Hematopoietic multipotent progenitor cell treated with erythropoietin and hydrocortisone succinate and interleukin-3 and kit ligand, for 17 days (in vitro differentiated cells): ENCODE measurements at regions not wholly inside any gene's neighbourhood (a gene's known extent, or its start where the extent isn't known, plus 50 kb on each side); places are given as distances from the start of the nearest gene placed in this dataset.

Experiments
- DNase-seq: peaks from one replicate; pipeline ENCODE4 v3.0.0-alpha.2; 2015; ENCODE audit warnings: low spot score

DNA sequence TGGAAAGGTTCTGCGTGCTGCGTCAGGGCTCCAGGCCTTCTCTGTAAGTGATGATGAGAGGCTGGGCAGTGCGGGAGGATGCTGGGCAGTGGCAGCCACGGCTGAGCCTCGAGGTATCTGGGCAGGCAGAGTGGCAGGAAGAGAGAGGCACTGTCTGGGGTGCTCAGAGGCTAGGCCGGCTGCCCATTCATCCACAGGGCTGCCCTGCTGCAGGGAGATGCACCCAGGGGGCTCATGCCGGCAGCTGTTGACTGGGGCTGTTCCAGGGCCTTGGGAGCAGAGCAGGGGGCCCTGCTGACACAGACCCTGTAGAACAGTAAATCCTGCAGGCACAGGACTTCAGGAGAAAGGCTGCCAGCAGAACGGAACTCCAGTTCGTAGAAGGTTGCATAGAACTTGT, 88.8 kb downstream of the BOD1 start:
- DNase-seq: no peak

DNA sequence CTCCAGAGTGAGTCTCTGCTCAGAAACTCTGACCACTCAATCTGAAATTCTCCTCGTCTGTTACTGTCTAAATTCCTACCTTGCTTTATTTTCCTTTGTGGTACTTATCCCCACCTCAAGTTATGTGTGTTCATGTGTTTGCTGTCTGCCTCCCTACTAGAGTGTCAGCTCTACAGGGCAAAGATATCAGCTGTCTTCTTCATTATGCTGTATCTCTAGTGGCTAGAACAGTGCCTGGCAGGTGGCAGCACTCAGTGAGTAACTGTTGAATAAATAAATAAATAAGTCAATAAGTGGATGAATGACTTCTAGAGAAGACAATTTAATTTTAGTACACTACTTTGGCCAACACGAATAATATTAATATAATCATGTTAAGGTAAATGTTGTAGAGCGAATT, 92.3 kb downstream of the BOD1 start:
- DNase-seq: no peak

DNA sequence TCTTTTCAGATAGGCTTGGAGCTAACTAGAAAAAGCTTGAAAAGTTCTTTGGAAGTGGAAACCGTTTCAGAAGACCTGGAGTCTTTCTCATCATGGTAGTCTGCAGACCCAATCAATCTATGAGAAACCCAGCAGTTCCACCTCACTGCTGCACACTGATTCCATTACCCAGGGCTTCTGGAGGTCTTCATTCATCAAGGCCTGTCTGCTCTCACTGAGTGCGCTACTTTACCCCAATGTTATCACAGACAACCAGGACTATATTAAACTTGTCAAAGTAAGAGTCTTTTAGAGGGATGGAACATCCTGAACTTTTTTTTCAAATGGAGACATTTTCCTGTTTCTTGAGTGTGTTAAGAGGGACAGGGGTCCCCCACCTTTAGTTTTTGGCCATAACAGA, 93.1 kb downstream of the BOD1 start:
- DNase-seq: no peak

DNA sequence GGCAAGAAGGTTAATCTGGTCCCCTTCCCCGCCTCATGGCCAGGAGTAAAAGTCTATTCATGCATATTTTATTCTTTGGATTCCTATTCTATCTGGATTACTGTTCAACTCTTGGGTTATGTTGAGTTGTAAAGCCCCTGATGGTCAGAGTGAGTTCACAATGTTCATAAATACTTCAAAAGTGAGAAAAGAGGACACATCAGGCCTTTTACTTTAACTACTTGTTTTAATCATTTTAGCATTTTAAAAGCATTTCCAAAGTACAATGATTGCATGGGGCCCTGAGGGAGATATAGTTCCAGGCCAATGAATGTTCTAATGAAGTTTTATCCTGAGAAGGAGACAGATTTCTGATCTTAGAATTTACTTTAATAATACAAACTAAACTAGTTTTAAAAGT, 93.9 kb downstream of the BOD1 start:
- no peak for DNase-seq

DNA sequence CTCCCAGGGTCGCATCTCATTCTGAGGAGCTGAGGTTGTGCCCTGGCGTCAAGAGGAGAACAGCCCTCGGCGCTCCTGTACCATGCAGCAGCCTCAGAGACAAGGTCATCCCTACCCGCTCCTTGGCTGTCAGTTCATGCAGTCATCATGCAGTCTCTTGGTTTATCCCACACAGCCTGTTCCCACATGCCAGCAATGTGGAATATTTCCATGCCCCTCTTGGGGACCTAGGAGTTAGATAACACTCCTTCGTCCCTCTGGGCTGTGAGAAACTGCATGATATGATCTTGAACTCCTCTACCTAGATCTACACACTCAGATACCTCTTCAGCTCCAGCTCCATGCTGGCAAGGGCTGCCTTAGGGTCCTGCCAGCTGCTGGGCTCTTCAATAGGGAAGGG, 97.6 kb downstream of the BOD1 start:
- DNase-seq: no peak

DNA sequence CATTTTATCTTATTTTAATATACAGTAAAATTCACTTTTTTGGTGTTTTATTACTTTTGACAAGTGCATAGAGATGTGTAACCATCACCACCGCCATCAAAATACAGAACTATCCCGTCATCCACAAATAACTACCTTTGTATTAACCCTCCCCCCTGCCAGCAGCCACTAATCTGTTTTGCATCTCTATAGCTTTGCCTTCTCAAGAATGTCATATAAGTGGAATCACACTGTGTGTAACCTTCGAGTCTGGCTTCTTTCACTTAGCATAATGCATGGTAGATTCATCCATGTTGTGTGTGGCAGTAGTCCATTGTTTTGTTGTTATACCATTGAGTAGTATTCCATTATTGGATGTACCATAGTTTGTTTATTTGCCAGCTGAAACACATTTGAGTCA, 98.8 kb downstream of the BOD1 start:
- DNase-seq: no peak

DNA sequence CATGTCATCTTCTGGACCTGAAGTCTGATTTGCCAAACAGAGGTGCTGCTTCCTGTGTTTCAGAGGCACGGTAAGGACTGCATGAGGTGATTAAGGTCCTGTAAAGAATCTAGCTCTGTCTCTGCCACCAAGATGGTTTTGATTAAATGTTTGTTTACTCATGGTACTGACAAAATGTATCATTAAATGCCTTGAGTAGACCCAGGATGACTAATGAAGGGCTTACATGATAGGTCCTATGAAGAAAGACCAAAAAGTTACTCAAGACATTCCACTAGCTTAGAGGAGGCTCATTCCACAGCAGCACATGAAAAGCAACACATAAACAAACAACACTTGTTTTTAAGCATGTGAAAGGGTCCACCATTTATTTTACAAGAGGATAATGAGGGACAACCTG, 100.9 kb downstream of the BOD1 start:
- no peak for DNase-seq

DNA sequence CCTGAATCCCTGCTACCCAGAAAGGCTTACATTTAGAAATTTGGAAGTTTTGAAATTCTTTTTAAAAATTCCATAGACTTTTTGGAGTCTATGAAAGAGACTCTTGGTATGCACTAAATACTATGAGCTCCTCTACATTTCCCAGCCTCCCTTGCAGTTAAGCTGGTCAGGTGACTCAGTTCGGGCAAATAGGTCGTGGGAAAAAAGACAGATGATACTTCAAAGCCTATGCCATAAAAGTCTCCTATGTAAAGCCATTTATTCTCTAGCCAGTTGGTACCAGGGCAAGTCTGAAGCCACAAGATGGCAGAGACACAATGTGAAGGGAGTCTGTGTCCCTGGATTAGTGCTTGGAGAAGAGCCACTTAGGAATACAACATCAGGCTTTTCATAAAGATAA, 101.8 kb downstream of the BOD1 start:
- DNase-seq: no peak

DNA sequence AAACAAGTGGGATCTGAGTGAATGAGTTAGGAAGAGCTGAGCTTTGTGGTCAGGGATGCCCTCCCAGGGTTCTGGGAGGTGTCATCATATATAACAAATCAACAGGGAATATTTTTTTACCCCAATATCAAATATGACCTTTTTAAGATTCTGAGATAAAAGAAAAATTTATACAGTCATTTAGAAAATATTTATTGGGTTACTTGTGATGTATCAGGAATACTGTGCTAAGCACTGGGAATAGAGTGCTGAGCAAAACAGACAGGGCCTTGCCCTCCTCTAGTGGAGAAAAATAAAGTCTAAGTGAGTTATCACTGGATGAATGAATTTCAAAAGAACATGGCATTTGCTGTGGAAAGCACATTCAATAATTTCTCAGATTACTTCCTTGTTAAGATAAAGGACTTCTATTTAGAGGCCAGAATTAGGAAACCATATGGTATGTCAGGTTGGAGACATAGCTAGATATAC, 102.9 kb downstream of the BOD1 start:
- DNase-seq: no peak

DNA sequence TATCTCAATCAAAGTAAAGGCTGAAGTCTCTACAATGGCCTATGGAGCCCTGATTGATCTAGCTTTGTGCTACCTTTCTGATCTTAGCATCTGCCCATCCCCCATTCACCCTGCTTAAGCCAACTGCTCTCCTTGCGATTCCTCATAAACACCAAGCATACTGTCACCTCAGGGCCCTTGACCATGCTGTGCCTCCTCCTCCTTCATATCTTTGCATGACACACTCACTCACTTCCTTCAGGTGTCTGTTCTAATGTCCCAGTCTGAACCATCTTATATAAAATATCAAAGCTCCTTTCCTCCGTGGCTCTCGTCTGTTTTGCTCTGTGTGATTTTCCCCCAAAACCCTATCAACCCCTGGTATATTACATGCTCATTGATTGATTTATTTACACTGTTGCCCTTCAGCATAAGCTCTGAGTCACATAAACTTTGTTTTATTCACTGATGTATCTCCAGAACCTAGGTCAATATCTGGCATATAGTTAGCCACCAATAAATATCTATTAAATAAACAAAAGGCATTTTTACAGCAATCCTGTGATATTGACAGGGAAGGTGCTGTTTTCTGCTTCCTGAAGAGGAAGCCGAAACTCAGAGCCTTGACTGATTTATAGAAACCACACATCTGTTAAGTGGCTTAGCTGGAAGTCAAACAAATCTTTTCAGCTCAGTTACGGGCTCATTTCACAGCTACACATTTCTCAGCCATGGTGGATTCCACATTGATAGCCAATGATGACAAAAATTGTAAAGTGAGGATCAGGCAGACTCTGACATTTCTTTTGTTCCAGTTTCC, 103.6 kb downstream of the BOD1 start:
- no peak for DNase-seq

DNA sequence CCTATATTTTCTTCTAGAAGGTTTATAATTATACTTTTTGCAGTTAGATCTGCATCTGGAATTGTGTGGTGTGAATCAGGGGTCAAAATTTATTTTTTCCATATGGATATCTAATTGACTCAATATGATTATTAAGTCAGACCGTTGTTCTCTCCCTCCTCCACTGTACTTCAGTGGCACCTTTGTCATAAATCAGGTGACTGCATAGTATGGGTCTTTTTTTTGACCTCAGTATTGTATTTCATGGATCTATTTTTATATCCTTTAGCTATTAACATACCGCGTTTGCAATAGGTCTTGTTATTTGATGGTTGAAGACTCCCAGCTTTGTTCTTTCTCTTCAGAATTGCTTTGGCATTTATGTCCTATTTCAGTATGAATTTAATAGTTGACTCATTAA, 107.4 kb downstream of the BOD1 start:
- no peak for DNase-seq

DNA sequence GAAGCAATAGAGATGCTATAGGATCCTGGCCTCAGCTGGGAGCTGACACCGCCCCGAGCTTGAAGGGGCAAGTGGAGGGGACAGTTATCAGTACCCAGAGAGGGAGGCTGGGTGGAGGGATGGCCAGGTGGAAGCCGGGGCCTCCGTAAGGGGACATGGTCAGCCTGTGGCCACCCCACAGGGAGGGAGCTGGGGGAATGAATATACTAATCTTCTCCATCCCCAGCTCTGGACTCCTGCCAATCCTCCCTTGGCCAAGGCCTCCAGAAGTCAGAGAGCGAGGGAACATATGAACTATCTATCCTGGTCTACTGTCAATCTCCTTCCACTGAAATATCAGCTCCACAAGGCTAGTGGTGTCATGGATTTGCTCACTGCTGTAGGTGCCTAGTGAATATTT, 109.3 kb downstream of the BOD1 start:
- DNase-seq: no peak

DNA sequence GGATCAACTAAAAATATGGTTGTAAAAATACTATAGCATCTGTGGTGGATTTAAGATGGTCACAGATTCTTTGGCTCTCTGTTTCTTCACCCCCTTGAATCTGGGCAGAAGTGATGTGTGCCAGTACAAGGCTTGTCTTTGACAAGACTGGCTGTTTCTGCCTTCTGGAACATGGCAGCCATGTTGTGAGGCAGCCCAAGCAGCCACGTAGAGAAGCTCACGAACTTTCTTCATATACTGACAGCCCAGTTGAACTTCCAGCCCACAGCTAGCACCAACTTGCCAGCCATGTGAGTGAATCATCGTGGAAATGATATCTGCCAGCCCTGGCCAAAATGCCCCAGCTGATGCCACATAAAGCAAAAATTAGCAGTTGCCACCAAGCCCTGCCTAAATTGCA, 110.8 kb downstream of the BOD1 start:
- no peak for DNase-seq

DNA sequence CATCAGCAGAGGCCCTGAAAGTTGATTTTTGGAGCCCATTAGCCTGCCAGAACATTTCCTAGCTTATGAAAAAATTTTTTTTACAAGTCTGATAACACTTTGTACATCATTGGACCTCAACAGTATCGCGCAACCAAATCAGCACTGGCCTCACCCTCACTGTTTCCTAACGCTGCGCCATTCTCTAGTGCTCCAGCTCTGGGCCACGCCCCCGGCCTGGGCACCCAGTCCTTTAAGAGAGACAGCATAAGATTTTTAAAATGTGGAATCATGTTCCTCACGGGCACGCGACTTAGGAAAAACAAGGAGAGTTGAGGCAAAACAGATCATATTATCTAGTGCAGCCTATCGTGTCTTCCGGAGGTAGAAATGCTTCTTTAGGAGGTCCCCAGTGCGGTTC, 114.5 kb downstream of the BOD1 start:
- no peak for DNase-seq

DNA sequence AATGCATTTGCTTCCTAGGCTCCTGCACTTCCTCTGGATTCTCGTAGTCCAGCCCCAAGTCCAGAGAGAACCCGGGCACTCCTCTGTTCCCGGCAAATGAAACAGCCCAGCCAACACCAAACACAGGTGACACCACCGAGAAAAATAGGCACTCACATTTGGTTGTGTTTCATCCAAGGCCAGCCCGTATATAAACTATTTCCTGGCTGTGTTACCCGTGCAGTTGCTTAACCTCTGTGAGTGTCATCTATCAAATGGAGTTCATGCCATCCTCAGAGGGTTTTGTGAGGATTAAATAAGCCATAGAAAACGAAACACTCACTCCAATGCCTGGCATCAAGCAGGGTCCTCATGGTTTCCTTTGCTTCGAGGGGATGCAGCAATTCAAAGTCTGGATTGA, 115.2 kb downstream of the BOD1 start:
- no peak for DNase-seq

DNA sequence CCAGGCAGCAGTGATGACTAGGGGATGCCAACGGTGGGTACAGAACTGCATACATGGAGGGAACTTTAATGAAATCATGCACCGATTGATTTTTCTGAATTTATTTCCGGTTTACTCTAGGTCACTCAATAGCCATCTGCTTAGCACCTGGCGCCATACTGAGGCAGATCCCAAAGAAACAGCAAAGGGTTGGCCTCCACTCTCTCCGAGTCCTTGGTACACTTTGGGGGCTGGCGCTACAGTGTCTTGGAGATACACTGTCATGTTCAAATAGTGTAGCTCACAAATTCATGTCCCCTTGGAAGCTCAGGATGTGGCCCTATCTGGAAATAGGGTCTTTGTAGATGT, 116.3 kb downstream of the BOD1 start:
- DNase-seq: no peak

DNA sequence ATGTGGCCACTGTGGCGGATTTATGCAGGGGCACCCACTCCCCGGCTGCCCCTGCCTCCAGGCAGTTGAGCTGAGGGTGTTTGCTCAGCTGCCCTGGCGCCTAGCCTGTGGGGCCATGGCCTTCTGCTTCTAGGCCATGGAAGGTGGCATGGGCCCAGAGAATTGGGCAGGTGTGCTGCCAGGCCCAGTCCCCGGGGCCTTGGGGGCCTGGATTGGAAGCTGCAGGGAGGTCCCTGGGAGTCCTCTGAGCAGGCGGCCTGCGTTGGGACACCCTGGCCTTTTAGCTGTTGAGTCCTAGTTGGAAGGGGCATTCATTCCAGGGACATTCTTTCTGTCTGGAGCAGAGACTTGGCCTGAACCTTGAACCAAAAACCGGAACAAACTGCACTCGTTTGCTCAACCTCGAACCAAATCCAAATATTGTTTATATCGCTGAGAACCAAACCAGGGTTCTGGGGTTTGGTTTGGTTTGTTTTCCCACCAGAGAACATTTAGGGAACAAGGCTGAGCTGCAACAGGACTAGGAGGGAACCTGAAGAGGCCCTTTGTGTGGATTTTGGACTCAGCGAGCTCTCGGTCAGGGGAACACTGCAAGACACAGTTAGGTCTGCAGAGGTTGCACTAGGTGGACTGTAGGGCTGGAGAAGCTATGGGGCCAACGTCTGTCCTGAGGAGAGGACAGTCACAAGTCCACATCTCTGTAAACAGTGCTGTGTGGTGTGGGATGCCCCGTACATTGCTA, 116.8 kb downstream of the BOD1 start:
- DNase-seq: no peak

DNA sequence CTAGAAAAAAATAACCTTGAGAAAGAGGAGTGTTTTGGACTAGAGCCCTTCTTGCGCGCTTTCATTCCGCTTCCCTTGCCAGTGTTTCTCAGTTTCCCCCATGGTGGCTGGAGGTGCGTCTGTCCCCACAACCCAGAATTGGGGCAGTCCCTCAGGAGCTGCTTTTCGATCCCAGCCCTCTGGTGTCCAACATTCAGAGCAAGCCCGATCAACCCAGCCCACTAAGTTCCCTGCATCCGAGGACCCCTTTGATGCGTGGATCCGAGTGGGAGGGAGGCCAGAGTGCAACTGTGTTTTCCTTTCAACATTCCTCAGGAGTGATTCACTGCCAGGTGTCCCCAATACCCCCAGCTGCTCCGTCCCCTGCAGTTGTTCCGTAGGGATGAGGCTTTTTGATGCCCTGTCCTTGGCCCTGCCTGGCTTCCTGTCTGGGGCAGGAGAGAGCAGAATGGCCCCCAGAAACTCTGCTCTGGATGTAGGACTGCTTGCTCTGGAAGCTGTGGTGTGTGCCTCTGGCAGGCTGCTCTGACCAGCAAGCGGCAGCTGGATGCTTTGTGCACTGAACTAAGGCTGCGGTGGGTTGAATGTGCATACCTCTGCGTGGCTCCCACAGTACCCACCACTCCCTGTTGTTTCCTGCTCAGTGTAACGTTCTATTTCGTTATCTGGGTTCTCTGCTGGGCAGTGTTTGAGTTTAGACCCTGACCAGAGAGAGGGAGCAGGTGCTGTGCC, 117.5 kb downstream of the BOD1 start:
- no peak for DNase-seq

DNA sequence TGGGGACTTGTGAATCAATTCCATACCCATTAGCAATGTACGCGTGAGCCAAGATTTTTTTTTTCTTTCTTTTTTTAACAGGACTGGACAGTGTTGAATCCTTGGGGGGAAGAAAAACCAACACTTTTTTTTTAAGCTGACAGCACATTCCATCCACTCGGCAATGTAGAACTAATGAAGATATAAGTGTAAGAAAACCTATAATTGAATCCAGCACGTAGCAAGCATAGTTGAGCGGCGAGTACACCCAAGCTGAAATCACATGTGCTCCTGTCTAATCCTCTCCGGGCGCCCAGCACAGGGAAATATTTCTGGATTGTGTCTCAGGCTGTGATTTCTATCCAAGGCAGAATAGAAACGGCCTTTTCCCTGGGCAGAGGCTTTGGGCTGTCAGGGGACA, 118.2 kb downstream of the BOD1 start:
- DNase-seq: no peak

DNA sequence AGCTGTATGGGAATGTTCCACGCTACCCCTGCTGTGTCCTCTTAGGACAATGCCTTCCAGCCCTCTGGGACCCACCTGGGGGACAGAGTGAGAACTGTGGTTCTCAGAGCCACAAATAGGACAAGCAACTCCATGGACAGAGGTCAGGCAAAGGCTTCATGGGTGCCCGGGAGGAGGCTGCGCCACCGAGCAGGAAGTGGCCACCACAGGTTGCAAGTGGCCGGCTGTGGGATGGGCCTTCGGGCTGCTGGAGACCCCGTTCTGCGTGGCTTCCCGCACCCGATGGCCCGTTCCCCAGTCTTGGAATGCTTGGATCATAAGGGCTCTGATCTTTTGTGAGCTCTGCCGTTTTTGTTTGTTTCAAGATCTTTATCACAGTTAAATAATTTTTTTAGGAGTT, 118.8 kb downstream of the BOD1 start:
- no peak for DNase-seq

DNA sequence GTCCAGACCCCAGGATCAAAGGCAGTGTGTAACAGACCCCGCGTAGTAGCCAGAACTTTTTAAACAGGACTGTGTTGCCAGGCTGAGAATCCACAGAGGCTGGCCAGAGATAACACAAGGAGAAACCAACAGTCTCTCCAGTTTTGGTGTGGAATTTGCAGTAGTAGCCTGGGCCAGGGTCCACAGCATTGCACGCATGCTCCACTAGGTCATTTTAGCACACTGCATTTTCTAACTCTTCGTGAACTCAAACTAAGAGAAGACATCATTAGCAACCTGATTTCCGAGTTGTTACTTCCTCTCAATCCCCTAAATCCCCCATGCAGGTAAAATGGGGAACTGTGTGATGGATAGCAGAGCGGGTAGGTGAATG, 119.6 kb downstream of the BOD1 start:
- DNase-seq: no peak

DNA sequence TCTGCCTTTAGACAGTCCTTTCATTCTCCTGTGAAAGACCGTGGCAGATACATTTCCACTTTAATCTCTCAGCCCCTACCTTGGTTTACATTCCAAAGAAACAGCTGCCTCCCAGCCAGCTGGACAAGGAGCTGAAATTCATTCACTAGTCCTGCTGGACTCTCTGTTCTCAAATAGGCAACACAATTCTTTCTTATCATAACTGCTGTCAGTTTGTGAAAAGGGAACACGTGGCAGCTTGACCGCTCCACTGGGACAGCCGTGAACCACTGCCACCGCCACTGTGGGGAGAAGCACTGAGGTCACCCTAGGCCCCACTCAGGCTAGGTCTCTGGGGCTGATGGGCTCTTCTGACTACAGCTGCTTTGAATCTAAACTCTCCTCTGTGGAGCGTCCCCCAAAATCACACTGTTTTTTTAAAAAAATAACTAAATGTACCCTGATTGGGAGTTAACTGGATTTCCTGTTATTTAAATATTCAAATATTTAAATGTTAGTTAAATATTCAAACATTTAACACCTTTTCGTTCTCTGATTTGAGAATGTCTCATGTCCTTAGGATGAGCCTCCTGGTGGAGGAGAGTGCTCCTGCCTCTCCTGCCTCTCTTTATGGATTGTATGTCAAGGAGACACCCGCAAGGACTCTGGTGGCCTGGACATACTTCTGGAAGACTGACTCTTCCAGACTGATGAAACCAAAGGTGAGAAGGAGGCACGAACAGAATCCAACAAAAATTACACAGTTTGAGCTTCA, 120.1 kb downstream of the BOD1 start:
- no peak for DNase-seq
